ENCODE measurements at regions not wholly inside any gene's neighbourhood (a gene's known extent, or its start where the extent isn't known, plus 50 kb on each side); places are given as distances from the start of the nearest gene placed in this dataset.

DNA sequence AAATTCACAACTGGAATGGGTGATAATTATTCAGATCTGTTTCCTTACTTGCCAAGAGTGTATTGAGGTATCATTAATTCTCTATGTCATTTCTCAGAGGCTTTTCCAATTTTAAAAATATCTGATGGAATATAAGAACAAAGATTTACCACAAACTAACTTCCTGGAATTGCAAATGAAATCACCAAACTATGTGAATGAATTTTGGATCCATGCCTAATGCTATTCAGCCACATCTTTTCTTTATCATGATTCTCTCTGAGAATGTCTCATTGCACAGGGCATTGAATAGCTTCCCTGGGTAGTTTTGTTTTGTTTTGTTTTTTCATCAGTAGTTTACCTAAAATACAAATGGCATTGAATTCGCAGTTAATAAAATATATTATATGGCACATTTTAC, 146.9 kb upstream of the FBN2 start:
- no peaks in the 10 kb centered on the region for H3K79me1 ChIP-seq (ENCODE audit: low read depth in 1 of 2, low read length in 2 of 2)

More for the DNA sequence above, 146.9 kb upstream of the FBN2 start:
- H2AK9ac ChIP-seq (replicated peaks; ENCODE audit: low read depth, low read length, poor library complexity): no peak overlapping the region
- H2BK5ac ChIP-seq (ENCODE audit: low read depth, low read length, poor library complexity, severe bottlenecking): no peak overlapping the region
- H2AFZ ChIP-seq (replicated peaks; ENCODE audit: low read length, poor library complexity): no peak overlapping the region
- no peak overlapping the region for H3K4me3 ChIP-seq (ENCODE audit: insufficient read depth, low read depth, low read length)
- H3K9me3 ChIP-seq (ENCODE audit: control insufficient read depth, insufficient read depth, low read length): no peaks in the 10 kb centered on the region
- peak; percentile 25 for DNase-seq
- H3K9me1 ChIP-seq (ENCODE audit: insufficient read depth, low read length): no peaks in the 10 kb centered on the region
- TF ChIP-seq SMC3 (IDR thresholded peaks at IDR 0.05; ENCODE audit: low read depth, low read length) (no peak), RAD21 (IDR thresholded peaks at IDR 0.05; ENCODE audit: low read length) (no peak), CTCF (conservative IDR thresholded peaks at IDR 0.05; ENCODE audit: low read depth, low read length) (no peak), ELK1 (IDR thresholded peaks at IDR 0.05; ENCODE audit: borderline replicate concordance, low read depth, low read length) (no peak), CHD1 (IDR thresholded peaks at IDR 0.05; ENCODE audit: low read depth, low read length) (no peak), RFX5 (IDR thresholded peaks at IDR 0.05; ENCODE audit: low read depth, low read length) (no peak), MAZ (IDR thresholded peaks at IDR 0.05; ENCODE audit: borderline replicate concordance, low read depth, low read length) (no peak), FOS (IDR thresholded peaks at IDR 0.05; ENCODE audit: low read depth, low read length) (no peak)
- no peak overlapping the region for H3K9ac ChIP-seq (ENCODE audit: low read depth, low read length)
- no peak overlapping the region for H2BK15ac ChIP-seq (ENCODE audit: low read depth, low read length)
- dilution Hi-C loops (cut with HindIII; ENCODE audit: low sequenced_read_pairs, unreplicated experiment) (no loop called here), intact Hi-C loops (cut with micrococcal nuclease) (no loop called here), in situ Hi-C loops (cut with MboI; ENCODE audit: low sequenced_read_pairs) (no loop called here)
- no peak overlapping the region for H4K91ac ChIP-seq (ENCODE audit: insufficient read depth, low read depth, low read length)
- POLR2A ChIA-PET (ENCODE audit: unreplicated experiment): no interaction called here
- no CpG with 5 or more reads among the region's 1 CpG for WGBS, 2 experiments (ENCODE audit: extremely low coverage in 2 of 2, insufficient read length in 1 of 2)
- H3K4ac ChIP-seq (ENCODE audit: low read depth, low read length): no peak overlapping the region
- H2AK5ac ChIP-seq (ENCODE audit: low read depth, low read length): no peak overlapping the region
- H3K18ac ChIP-seq (ENCODE audit: low read depth, low read length): no peak overlapping the region
- H2BK120ac ChIP-seq (ENCODE audit: low read depth, low read length): no peak overlapping the region
- H4K5ac ChIP-seq (ENCODE audit: low read depth, low read length): no peak overlapping the region
- no peak overlapping the region for H3K56ac ChIP-seq (ENCODE audit: extremely low read depth, insufficient read depth, low read length)
- H3K14ac ChIP-seq (replicated peaks; ENCODE audit: low read depth, low read length): no peak overlapping the region
- no peak overlapping the region for H3K4me2 ChIP-seq (ENCODE audit: low read depth, low read length)
- no peak overlapping the region for H3K27ac ChIP-seq (ENCODE audit: insufficient read depth, low read length)
- no peak overlapping the region for H3K23ac ChIP-seq (ENCODE audit: low read depth, low read length)
- H4K8ac ChIP-seq (ENCODE audit: low read depth in 2 of 2, low read length in 2 of 2): no peak overlapping the region
- no peaks in the 10 kb centered on the region for H3K27me3 ChIP-seq (ENCODE audit: control insufficient read depth, insufficient read depth, low read length)
- peaks cover 2% of the 10 kb centered on the region; the same call in 1 of the 2 replicates for H3K4me1 ChIP-seq (ENCODE audit: control insufficient read depth, insufficient read depth, low read length)
- no peak for ATAC-seq (ENCODE audit: low read depth)
- no TSS peak for BruUV-seq (replicated peaks)
- H4K20me1 ChIP-seq (ENCODE audit: insufficient read depth, low read length): no peaks in the 10 kb centered on the region
- H2BK20ac ChIP-seq (ENCODE audit: low read depth, low read length): no peak overlapping the region
- H3K36me3 ChIP-seq (ENCODE audit: control insufficient read depth, insufficient read depth, low read length): no peaks in the 10 kb centered on the region
- CTCF ChIA-PET: no interaction called here
